ENCODE measurements at regions not wholly inside any gene's neighbourhood (a gene's known extent, or its start where the extent isn't known, plus 50 kb on each side); places are given as distances from the start of the nearest gene placed in this dataset.

GRCh38 chr13:86591862-86592261, 792.6 kb upstream of the SLITRK6 start:
- no peak for TF ChIP-seq CTCF (IDR thresholded peaks at IDR 0.05)
- no peak for TF ChIP-seq POLR2A (IDR thresholded peaks at IDR 0.05)
- no peak for TF ChIP-seq POLR2AphosphoS5 (IDR thresholded peaks at IDR 0.05)
- no peak for TF ChIP-seq EP300 (IDR thresholded peaks at IDR 0.05; ENCODE audit: low read depth)

Data from transverse colon (tissue), 4 donors.